ENCODE measurements at regions not wholly inside any gene's neighbourhood (a gene's known extent, or its start where the extent isn't known, plus 50 kb on each side); places are given as distances from the start of the nearest gene placed in this dataset.

DNA sequence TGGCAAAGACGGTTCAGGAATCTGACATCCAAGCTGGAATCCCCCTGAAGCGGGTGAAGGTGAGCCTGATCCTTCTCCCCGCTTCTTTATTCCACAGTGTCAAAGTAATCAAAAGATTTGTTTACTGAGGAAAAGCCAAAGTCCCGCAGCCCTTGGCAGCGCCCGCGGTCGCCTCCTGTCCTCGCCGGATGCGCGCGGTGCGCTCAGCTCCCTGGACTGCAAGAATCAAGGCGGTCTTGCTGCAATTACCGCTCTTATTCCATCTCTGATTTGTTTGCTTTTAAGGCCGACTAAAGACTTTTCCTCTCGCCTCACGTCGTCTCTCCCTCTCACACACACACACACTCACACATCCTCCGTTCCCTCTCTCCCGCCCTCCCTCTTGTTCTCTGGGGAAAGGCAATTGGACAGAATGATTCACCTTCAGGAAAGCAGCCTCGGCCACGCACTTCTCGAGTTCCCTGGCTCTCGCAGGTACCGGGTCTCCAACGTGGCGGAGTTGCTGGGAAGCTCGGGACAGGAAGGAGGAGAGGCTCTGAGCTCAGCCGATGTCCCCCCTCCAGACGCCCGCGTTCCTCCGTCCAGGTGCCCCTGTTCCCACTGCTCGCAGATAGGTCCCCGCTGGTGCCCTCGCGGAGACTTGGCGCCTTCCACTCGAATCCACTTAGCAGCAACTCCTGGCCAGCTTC, 68.6 kb upstream of the USP15 start:
- Histone ChIP-seq H3F3A (ENCODE audit: low read depth) (no peaks in the 10 kb centered on the region), H3K36me3 (ENCODE audit: insufficient read depth, low read length) (no peaks in the 10 kb centered on the region), H3K27me3 (ENCODE audit: insufficient read depth, low read length, poor library complexity, severe bottlenecking) (no peaks in the 10 kb centered on the region), H3K4me2 (ENCODE audit: low read depth, low read length, poor library complexity, severe bottlenecking) (peak overlapping the region; percentile 55), H3K79me2 (ENCODE audit: insufficient read depth, low read length) (no peaks in the 10 kb centered on the region), H4K20me1 (ENCODE audit: insufficient read depth, low read length, poor library complexity, severe bottlenecking) (no peaks in the 10 kb centered on the region), H3K9me2 (replicated peaks; ENCODE audit: low read depth, low read length) (no peaks in the 10 kb centered on the region), H2AFZ (ENCODE audit: low read length) (no peak overlapping the region), H3K4me3 (ENCODE audit: low read length, poor library complexity, severe bottlenecking) (no peak overlapping the region), H3K9me3 (ENCODE audit: insufficient read depth, low read depth, low read length) (no peaks in the 10 kb centered on the region), H3K4me1 (ENCODE audit: insufficient read depth, low read length, poor library complexity, severe bottlenecking) (peaks cover 10% of the 10 kb centered on the region), H3K9ac (ENCODE audit: low read depth, low read length, poor library complexity, severe bottlenecking) (peak overlapping the region; percentile 62)
- TF ChIP-seq, protein P1, sequence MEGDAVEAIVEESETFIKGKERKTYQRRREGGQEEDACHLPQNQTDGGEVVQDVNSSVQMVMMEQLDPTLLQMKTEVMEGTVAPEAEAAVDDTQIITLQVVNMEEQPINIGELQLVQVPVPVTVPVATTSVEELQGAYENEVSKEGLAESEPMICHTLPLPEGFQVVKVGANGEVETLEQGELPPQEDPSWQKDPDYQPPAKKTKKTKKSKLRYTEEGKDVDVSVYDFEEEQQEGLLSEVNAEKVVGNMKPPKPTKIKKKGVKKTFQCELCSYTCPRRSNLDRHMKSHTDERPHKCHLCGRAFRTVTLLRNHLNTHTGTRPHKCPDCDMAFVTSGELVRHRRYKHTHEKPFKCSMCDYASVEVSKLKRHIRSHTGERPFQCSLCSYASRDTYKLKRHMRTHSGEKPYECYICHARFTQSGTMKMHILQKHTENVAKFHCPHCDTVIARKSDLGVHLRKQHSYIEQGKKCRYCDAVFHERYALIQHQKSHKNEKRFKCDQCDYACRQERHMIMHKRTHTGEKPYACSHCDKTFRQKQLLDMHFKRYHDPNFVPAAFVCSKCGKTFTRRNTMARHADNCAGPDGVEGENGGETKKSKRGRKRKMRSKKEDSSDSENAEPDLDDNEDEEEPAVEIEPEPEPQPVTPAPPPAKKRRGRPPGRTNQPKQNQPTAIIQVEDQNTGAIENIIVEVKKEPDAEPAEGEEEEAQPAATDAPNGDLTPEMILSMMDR (conservative IDR thresholded peaks at IDR 0.05; ENCODE audit: low read length) = no peak
- no peak for TF ChIP-seq EZH2phosphoT487 (IDR thresholded peaks at IDR 0.05; ENCODE audit: borderline replicate concordance)

DNA sequence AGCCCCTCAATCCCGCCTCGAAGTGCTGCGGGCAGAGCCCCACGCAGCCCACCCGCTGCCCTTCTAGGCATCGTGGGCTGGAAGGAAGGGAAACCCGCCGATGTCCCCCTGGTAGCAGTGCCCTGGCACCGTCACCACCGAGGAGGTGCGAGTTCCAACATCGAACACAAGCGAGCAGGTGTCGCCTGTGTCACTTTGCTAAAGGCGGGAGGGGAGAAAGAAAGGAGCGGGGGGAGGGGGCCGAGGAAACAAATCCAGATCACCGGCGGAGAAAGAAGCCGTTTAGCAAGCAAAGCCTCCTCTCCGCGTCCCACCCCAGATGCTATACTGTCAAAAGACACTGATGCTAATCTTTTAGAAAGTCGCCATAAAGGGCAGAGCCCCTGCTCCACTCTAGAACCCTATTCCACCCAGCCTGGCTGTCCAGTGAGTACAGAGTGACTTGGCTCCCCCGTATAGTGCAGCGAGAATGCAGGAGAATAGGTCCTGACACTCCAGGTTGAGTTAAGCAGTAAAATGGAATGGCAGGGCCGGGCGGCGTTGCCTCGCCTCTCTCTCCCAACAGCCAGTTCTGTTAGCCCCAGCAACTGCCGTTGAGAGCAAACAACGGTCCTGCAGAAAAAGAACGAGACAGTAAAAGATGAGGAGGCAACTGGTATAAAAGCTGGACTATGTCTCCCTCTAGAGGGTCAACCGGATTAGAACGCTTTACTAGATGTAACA, 67.9 kb upstream of the USP15 start:
- TF ChIP-seq, protein P1 (conservative IDR thresholded peaks at IDR 0.05; ENCODE audit: low read length) = peak; percentile 85
- TF ChIP-seq EZH2phosphoT487 (IDR thresholded peaks at IDR 0.05; ENCODE audit: borderline replicate concordance) = no peak
- Histone ChIP-seq H3K4me2 (ENCODE audit: low read depth, low read length, poor library complexity, severe bottlenecking) (peak overlapping the region; percentile 55), H3K9me2 (replicated peaks; ENCODE audit: low read depth, low read length) (no peaks in the 10 kb centered on the region), H2AFZ (ENCODE audit: low read length) (peak overlapping the region; percentile 94), H3K79me2 (ENCODE audit: insufficient read depth, low read length) (no peaks in the 10 kb centered on the region), H3K4me3 (ENCODE audit: low read length, poor library complexity, severe bottlenecking) (peak overlapping the region; percentile 42), H3K9ac (ENCODE audit: low read depth, low read length, poor library complexity, severe bottlenecking) (peak overlapping the region; percentile 62), H4K20me1 (ENCODE audit: insufficient read depth, low read length, poor library complexity, severe bottlenecking) (no peaks in the 10 kb centered on the region), H3K9me3 (ENCODE audit: insufficient read depth, low read depth, low read length) (peaks cover 5% of the 10 kb centered on the region; the same call in 1 of the 2 replicates), H3F3A (ENCODE audit: low read depth) (no peaks in the 10 kb centered on the region), H3K27me3 (ENCODE audit: insufficient read depth, low read length, poor library complexity, severe bottlenecking) (no peaks in the 10 kb centered on the region), H3K36me3 (ENCODE audit: insufficient read depth, low read length) (no peaks in the 10 kb centered on the region), H3K4me1 (ENCODE audit: insufficient read depth, low read length, poor library complexity, severe bottlenecking) (peaks cover 10% of the 10 kb centered on the region)

DNA sequence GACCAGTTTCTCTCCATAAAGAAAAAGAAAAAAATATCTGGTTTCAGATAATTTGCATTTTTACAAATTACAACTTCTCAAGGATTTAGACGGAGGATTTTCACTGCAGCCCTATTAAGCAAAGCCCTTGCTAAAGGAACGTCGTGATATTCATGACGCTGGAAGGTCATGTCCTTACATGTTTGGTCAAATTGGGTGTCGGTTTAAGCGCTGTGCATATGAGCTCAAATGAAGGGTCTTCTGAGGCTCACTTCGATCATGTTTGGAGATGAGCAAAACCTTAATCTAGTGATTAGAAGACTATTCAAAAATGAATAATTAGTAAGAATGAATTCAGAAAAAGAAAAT, 67.3 kb upstream of the USP15 start:
- H2AFZ ChIP-seq (ENCODE audit: low read length) = peak overlapping the region; percentile 94
- TF ChIP-seq, protein P1 (conservative IDR thresholded peaks at IDR 0.05; ENCODE audit: low read length) = no peak
- no peak for TF ChIP-seq EZH2phosphoT487 (IDR thresholded peaks at IDR 0.05; ENCODE audit: borderline replicate concordance)
- H3K4me2 ChIP-seq (ENCODE audit: low read depth, low read length, poor library complexity, severe bottlenecking) = peak overlapping the region; percentile 55
- no peaks in the 10 kb centered on the region for H4K20me1 ChIP-seq (ENCODE audit: insufficient read depth, low read length, poor library complexity, severe bottlenecking)
- H3F3A ChIP-seq (ENCODE audit: low read depth) = no peaks in the 10 kb centered on the region
- H3K9me2 ChIP-seq (replicated peaks; ENCODE audit: low read depth, low read length) = no peaks in the 10 kb centered on the region
- H3K4me3 ChIP-seq (ENCODE audit: low read length, poor library complexity, severe bottlenecking) = peak overlapping the region; percentile 42
- no peaks in the 10 kb centered on the region; the same call in 1 of the 2 replicates for H3K36me3 ChIP-seq (ENCODE audit: insufficient read depth, low read length)
- H3K9ac ChIP-seq (ENCODE audit: low read depth, low read length, poor library complexity, severe bottlenecking) = peak overlapping the region; percentile 62
- H3K79me2 ChIP-seq (ENCODE audit: insufficient read depth, low read length) = no peaks in the 10 kb centered on the region
- H3K9me3 ChIP-seq (ENCODE audit: insufficient read depth, low read depth, low read length) = peaks cover 11% of the 10 kb centered on the region; the same call in 1 of the 2 replicates
- H3K27me3 ChIP-seq (ENCODE audit: insufficient read depth, low read length, poor library complexity, severe bottlenecking) = no peaks in the 10 kb centered on the region
- peaks cover 10% of the 10 kb centered on the region for H3K4me1 ChIP-seq (ENCODE audit: insufficient read depth, low read length, poor library complexity, severe bottlenecking)

Data from Loucy (cell line).